ENCODE measurements at regions not wholly inside any gene's neighbourhood (a gene's known extent, or its start where the extent isn't known, plus 50 kb on each side); places are given as distances from the start of the nearest gene placed in this dataset.

DNA sequence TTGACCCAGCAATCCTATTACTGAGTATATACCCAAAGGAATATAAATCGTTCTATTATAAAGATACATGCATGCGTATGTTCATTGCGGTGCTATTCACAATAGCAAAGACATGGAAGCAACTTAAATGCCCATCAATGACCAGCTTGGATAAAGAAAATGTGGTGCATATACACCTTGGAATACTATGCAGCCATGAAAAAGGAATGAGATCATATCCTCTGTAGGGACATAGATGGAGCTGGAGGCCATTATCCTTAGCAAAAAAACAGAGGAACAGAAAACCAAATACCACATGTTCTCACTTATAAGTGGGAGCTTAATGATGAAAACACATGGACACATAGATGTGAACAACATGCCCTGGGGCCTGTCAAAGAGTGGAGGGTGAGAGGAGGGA, 124.1 kb upstream of the AFF2 start:
- H3K36me3 Mint-ChIP-seq (ENCODE audit: insufficient read depth), result peaks cover 1% of the 10 kb centered on the region
- H3K27me3 Mint-ChIP-seq, result no peaks in the 10 kb centered on the region
- H3K27ac Mint-ChIP-seq, result no peak overlapping the region
- H3K9me3 Mint-ChIP-seq (ENCODE audit: low read depth), result peaks cover 30% of the 10 kb centered on the region
- DNase-seq (ENCODE audit: low spot score, unreplicated experiment), result no peak
- TF ChIP-seq, protein P1, sequence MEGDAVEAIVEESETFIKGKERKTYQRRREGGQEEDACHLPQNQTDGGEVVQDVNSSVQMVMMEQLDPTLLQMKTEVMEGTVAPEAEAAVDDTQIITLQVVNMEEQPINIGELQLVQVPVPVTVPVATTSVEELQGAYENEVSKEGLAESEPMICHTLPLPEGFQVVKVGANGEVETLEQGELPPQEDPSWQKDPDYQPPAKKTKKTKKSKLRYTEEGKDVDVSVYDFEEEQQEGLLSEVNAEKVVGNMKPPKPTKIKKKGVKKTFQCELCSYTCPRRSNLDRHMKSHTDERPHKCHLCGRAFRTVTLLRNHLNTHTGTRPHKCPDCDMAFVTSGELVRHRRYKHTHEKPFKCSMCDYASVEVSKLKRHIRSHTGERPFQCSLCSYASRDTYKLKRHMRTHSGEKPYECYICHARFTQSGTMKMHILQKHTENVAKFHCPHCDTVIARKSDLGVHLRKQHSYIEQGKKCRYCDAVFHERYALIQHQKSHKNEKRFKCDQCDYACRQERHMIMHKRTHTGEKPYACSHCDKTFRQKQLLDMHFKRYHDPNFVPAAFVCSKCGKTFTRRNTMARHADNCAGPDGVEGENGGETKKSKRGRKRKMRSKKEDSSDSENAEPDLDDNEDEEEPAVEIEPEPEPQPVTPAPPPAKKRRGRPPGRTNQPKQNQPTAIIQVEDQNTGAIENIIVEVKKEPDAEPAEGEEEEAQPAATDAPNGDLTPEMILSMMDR (IDR thresholded peaks at IDR 0.05; ENCODE audit: unreplicated experiment), result no peak
- H3K4me1 Mint-ChIP-seq (ENCODE audit: low read depth), result peaks cover 2% of the 10 kb centered on the region
- H3K4me3 Mint-ChIP-seq (ENCODE audit: low read depth), result no peak overlapping the region

DNA sequence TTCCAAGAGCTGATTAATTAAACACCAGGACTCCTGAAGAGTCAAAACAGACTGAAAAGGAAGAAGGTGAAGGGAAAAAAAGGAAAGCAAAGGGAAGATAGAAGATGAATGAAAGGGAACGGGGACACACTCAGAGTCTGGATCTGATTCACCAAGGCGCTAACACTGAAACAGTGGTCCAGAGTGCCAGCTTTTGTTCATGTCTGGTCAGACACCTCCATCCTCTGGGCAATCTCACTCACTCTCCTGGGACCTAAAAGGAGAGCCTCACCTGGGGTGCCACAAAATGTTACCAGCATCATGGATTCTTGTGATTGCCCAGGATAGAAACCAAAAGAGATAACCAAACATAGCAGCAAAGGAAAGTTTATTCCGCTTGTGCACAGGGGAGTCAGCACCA, 120.3 kb upstream of the AFF2 start:
- TF ChIP-seq, protein P1 (IDR thresholded peaks at IDR 0.05; ENCODE audit: unreplicated experiment), result no peak
- H3K27ac Mint-ChIP-seq, result no peak overlapping the region
- no peak for DNase-seq (ENCODE audit: low spot score, unreplicated experiment)
- no peaks in the 10 kb centered on the region for H3K27me3 Mint-ChIP-seq
- no peaks in the 10 kb centered on the region for H3K36me3 Mint-ChIP-seq (ENCODE audit: insufficient read depth)
- no peaks in the 10 kb centered on the region for H3K4me1 Mint-ChIP-seq (ENCODE audit: low read depth)
- peaks cover 20% of the 10 kb centered on the region for H3K9me3 Mint-ChIP-seq (ENCODE audit: low read depth)
- no peak overlapping the region for H3K4me3 Mint-ChIP-seq (ENCODE audit: low read depth)

DNA sequence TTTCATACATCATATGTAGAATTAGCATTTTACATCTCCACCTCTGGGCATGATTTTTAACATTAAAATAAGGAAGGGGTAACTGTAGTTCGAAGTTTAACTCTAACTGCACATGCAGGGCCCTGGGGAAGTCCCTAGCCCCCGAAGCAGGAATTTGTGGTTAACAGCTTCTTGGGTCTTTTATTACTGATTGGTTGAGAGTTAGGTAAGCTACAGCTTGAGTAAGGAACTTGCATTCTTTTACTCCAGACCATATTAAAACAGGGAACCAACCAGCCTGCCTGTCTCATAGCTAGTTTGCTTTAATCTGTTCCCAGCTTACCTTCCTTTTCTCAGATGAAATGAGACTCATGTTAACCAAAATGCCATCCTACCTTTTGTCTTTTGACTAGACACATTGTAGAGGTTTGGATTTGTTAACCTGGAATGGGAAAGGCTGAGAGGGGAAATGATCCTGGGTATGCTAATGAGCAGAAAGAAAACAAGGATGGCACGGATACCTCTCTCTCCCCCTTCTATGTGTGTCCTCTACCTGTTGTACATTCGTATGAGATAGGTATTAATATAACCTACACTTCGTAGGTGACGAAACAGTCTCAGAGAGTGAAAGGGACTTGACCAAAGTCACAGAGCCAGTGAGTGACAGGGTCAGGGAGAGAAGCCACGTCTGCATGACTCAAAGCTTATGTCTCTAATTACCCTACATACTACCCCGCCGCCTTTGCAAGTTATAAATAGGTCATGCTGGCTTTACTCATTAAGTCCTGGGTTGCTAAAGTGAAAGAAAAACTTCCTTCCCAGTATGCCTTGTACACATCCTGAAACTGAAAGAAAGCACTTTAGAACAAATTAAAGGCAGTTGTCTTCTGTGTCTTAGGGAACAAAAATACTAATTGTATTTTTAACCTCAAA, 119.5 kb upstream of the AFF2 start:
- no peak for DNase-seq (ENCODE audit: low spot score, unreplicated experiment)
- Mint-ChIP-seq H3K36me3 (ENCODE audit: insufficient read depth) (no peaks in the 10 kb centered on the region), H3K27ac (no peak overlapping the region), H3K4me3 (ENCODE audit: low read depth) (no peak overlapping the region), H3K9me3 (ENCODE audit: low read depth) (peaks cover 14% of the 10 kb centered on the region), H3K27me3 (no peaks in the 10 kb centered on the region), H3K4me1 (ENCODE audit: low read depth) (no peaks in the 10 kb centered on the region)
- TF ChIP-seq, protein P1 (IDR thresholded peaks at IDR 0.05; ENCODE audit: unreplicated experiment), result no peak

DNA sequence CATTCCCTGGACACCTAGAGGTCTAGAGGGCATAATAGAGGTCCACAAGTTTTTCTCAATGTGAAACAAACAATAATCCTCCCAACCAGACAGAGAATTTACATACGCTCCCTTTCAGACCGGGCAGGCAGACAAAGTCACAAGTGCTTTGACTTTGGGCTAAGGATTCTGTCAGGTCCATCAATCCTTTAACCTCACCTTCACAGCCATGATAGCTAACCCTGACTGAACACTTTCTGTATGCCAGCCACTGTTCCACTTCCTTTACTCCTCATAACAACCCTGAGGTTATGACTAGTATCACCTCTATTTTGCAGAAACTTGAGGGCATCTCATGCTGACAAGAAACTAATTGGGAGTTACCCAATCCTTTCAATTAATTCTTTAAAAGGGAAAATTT, 118.8 kb upstream of the AFF2 start:
- Mint-ChIP-seq H3K9me3 (ENCODE audit: low read depth) (peaks cover 8% of the 10 kb centered on the region), H3K27ac (no peak overlapping the region), H3K4me1 (ENCODE audit: low read depth) (no peaks in the 10 kb centered on the region), H3K36me3 (ENCODE audit: insufficient read depth) (no peaks in the 10 kb centered on the region), H3K4me3 (ENCODE audit: low read depth) (no peak overlapping the region), H3K27me3 (no peaks in the 10 kb centered on the region)
- TF ChIP-seq, protein P1 (IDR thresholded peaks at IDR 0.05; ENCODE audit: unreplicated experiment), result no peak
- no peak for DNase-seq (ENCODE audit: low spot score, unreplicated experiment)

DNA sequence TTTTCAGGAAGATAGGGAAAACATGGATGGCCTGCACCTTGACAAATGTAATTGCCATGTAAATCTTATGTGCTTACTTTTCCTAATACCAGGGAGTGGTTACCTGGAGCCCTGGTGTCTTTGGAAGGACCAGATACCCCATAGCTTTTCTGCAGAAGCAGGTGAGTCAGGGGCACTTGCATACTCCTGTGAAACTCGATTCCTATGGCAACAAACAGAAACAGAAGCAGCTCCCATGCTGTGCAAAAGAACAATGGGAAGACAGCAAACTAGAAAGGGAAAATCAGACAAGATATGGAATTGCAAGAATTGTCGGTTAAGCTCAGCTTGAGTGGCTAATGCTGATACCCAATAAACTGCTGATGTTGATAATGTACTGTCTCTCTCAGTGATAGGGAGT, 117.4 kb upstream of the AFF2 start:
- no peaks in the 10 kb centered on the region for H3K27me3 Mint-ChIP-seq
- H3K36me3 Mint-ChIP-seq (ENCODE audit: insufficient read depth), result no peaks in the 10 kb centered on the region
- DNase-seq (ENCODE audit: low spot score, unreplicated experiment), result no peak
- H3K9me3 Mint-ChIP-seq (ENCODE audit: low read depth), result peaks cover 9% of the 10 kb centered on the region
- TF ChIP-seq, protein P1 (IDR thresholded peaks at IDR 0.05; ENCODE audit: unreplicated experiment), result no peak
- no peak overlapping the region for H3K4me3 Mint-ChIP-seq (ENCODE audit: low read depth)
- no peak overlapping the region for H3K27ac Mint-ChIP-seq
- no peaks in the 10 kb centered on the region for H3K4me1 Mint-ChIP-seq (ENCODE audit: low read depth)

All from progenitor cell of endocrine pancreas (in vitro differentiated cells).